ENCODE measurements at regions not wholly inside any gene's neighbourhood (a gene's known extent, or its start where the extent isn't known, plus 50 kb on each side); places are given as distances from the start of the nearest gene placed in this dataset.

DNA sequence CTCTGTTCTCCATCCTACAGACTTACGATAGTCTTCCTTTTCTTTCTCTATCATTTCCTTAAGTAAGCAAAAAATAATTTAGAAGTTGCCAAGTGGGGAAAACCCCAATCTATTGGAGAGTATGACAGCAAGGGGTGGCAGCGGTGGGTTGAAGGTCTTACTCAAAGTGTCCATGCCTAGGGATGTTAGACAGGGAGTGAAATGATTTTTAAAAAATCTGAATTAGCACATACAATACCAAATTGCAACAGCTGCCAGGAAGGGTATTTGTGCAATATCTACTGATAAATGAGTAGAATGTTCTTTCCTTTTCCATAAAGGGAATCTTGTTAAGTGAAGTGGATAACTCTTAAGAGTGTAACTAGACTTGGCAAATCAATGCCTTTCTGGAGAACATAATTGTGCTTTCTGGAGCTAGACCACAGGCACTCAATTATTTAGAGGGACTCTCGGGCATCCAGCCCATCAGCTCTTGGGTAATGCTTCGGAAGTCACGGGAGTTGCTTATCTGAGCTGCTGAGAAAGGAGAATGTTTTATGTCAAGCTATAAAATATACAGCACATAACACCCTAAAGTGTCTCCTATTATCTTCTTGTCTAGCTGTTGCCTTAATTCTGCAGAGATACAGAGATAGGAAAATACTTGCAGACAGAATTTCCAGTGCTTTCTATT, 151.5 kb downstream of the KCNJ2 start:
- no peak for TF ChIP-seq CTCF (IDR thresholded peaks at IDR 0.05)
- TF ChIP-seq POLR2A (IDR thresholded peaks at IDR 0.05): no peak

Data from Peyer's patch (tissue), 4 donors.